Esophagus muscularis mucosa (tissue), 4 donors: ENCODE measurements at regions not wholly inside any gene's neighbourhood (a gene's known extent, or its start where the extent isn't known, plus 50 kb on each side); places are given as distances from the start of the nearest gene placed in this dataset.

Source experiments
- CTCF ChIP-seq, 3 experiments: fragments of 200-600 bp in 2 of 3; fragments of 450-650 bp in 1 of 3; sonication (generic) in 2 of 3; IDR thresholded peaks; one replicate each; pipeline ENCODE4 v1.5.1; 2017 to 2019; ENCODE audit warnings: antibody characterized with exemption in 3 of 3, mild to moderate bottlenecking in 2 of 3, moderate library complexity in 1 of 3
- EP300 ChIP-seq: sonication (generic); formaldehyde crosslinking; IDR thresholded peaks from one replicate; pipeline ENCODE4 v1.6.1; 2017; ENCODE audit warnings: antibody characterized with exemption
- POLR2A ChIP-seq: fragments of 450-650 bp; IDR thresholded peaks from one replicate; pipeline ENCODE4 v1.6.1; 2017; ENCODE audit warnings: antibody characterized with exemption, moderate library complexity, mild to moderate bottlenecking, low read depth
- POLR2AphosphoS5 ChIP-seq, 2 donors: sonication (generic); formaldehyde crosslinking; IDR thresholded peaks; one replicate each; pipeline ENCODE4 v1.6.1; 2017; ENCODE audit warnings: antibody characterized with exemption in 2 of 2

- TF ChIP-seq POLR2A (no peak), CTCF (IDR thresholded peaks at IDR 0.05) (no peak), EP300 (no peak), POLR2AphosphoS5 (IDR thresholded peaks at IDR 0.05) (no peak)
Observed at GRCh38 chr14:24712909-24713308, 78.9 kb upstream of the GZMB start.
